ENCODE measurements at regions not wholly inside any gene's neighbourhood (a gene's known extent, or its start where the extent isn't known, plus 50 kb on each side); places are given as distances from the start of the nearest gene placed in this dataset.

- no peak overlapping the region for H2AK5ac ChIP-seq (ENCODE audit: low read depth, low read length)
- H3K27ac ChIP-seq (ENCODE audit: low read depth, low read length) = no peak overlapping the region
- CTCF ChIA-PET (ENCODE audit: partially characterized antibody) = interaction anchor here (0.6 to 1.1 kb wide), 4 partner anchors 9 to 57 kb away, joined by 3 to 4 read pairs (median 3); no protein-coding TSS in a partner anchor
- peaks cover 9 to 10% of the 10 kb centered on the region in 2 experiments for H3K9me3 ChIP-seq (ENCODE audit: insufficient read depth in 2 of 2, low read depth in 1 of 2, low read length in 1 of 2)
- H2AFZ ChIP-seq (ENCODE audit: low read length) = no peak overlapping the region
- no peaks in the 10 kb centered on the region for H3K23me2 ChIP-seq (ENCODE audit: low read depth, low read length)
- no peaks in the 10 kb centered on the region; a peak in 1 of 8 replicates for H3K36me3 ChIP-seq (ENCODE audit: control insufficient read depth in 2 of 4, insufficient read depth in 4 of 4, low read length in 3 of 4)
- no peak overlapping the region for H3K56ac ChIP-seq (replicated peaks; ENCODE audit: insufficient read length, low read depth, low read length)
- no peak overlapping the region for H3K18ac ChIP-seq (ENCODE audit: extremely low read depth, low read length)
- no peak overlapping the region for H3K23ac ChIP-seq (ENCODE audit: insufficient read length)
- peak overlapping the region; percentile 48; the same call in 1 of the 2 replicates for H2BK20ac ChIP-seq (ENCODE audit: low read length)
- no peak overlapping the region for H3K9ac ChIP-seq (replicated peaks in 1 of 4; ENCODE audit: extremely low read depth in 1 of 4, low read depth in 3 of 4, low read length in 3 of 4)
- H4K8ac ChIP-seq (ENCODE audit: extremely low read depth, insufficient read depth, low read length) = no peak overlapping the region
- H3K79me2 ChIP-seq (ENCODE audit: control insufficient read depth in 1 of 2, insufficient read depth in 2 of 2, low read length in 2 of 2) = no peaks in the 10 kb centered on the region
- H2BK5ac ChIP-seq (ENCODE audit: low read depth, low read length) = no peak overlapping the region
- H4K5ac ChIP-seq (ENCODE audit: insufficient read length, low read depth, low read length) = no peak overlapping the region
- WGBS, 2 experiments (ENCODE audit: extremely low coverage in 1 of 2, insufficient coverage in 1 of 2, insufficient read length in 1 of 2, insufficient replicate concordance in 2 of 2, low coverage in 1 of 2, low lambda C conversion rate in 2 of 2, missing lambda C conversion rate in 1 of 2) = 90% methylated on average over 4 of the region's 4 CpGs; no CpG with 5 or more reads in 1 of the 2 experiments
- no peak overlapping the region for H2BK120ac ChIP-seq (replicated peaks; ENCODE audit: low read depth, low read length)
- H2BK15ac ChIP-seq (ENCODE audit: low read length) = peak overlapping the region; percentile 77; the same call in 1 of the 2 replicates
- DNase-seq (ENCODE audit: low read depth in 1 of 2, low spot score in 2 of 2) (no peak), FAIRE-seq (no peak)
- no peak overlapping the region for H3K14ac ChIP-seq (ENCODE audit: insufficient read length)
- H2BK12ac ChIP-seq (ENCODE audit: low read depth, low read length) = peak overlapping the region; percentile 88; the same call in 1 of the 2 replicates
- H4K20me1 ChIP-seq (replicated peaks in 1 of 2; ENCODE audit: control insufficient read depth in 1 of 2, insufficient read depth in 2 of 2, low read length in 2 of 2) = no peaks in the 10 kb centered on the region
- H4K91ac ChIP-seq (replicated peaks; ENCODE audit: insufficient read length, low read length) = no peak overlapping the region
- no peak overlapping the region for H3K4ac ChIP-seq (replicated peaks; ENCODE audit: insufficient read length, low read depth, low read length)
- H3K4me1 ChIP-seq (replicated peaks in 1 of 4; ENCODE audit: control insufficient read depth in 3 of 4, insufficient read depth in 4 of 4, low read length in 3 of 4) = peaks cover 7 to 44% (median 20%) of the 10 kb centered on the region in 4 experiments; a peak in 6 of 7 replicates
- POLR2A ChIA-PET (ENCODE audit: partially characterized antibody) = interaction anchor here (0.7 to 5.7 kb wide), 2 partner anchors 10 to 57 kb away, joined by 3 to 27 read pairs; partner anchors contain the start of gene PRRC2C
- no peaks in the 10 kb centered on the region for H3K79me1 ChIP-seq (ENCODE audit: low read depth, low read length)
- H3K27me3 ChIP-seq (replicated peaks in 1 of 4; ENCODE audit: control insufficient read depth in 3 of 4, extremely low read depth in 1 of 4, insufficient read depth in 3 of 4, low read length in 3 of 4) = no peaks in the 10 kb centered on the region
- H3K4me2 ChIP-seq (ENCODE audit: insufficient read depth in 1 of 2, low read depth in 2 of 2, low read length in 2 of 2) = no peak overlapping the region
- H3K4me3 ChIP-seq (ENCODE audit: extremely low read depth in 1 of 4, insufficient read depth in 2 of 4, low read depth in 3 of 4, low read length in 4 of 4) = no peak overlapping the region
- TF ChIP-seq, protein P1, sequence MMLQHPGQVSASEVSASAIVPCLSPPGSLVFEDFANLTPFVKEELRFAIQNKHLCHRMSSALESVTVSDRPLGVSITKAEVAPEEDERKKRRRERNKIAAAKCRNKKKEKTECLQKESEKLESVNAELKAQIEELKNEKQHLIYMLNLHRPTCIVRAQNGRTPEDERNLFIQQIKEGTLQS (IDR thresholded peaks at IDR 0.05; ENCODE audit: insufficient read depth, low read depth, low read length) = no peak
- TF ChIP-seq KDM4A (IDR thresholded peaks at IDR 0.05; ENCODE audit: low read depth, low read length, severe bottlenecking) (no peak), CEBPB (IDR thresholded peaks at IDR 0.05; ENCODE audit: low read depth, low read length) (no peak), SIN3A (conservative IDR thresholded peaks at IDR 0.05 in 1 of 2, IDR thresholded peaks at IDR 0.05 in 1 of 2; ENCODE audit: low read depth in 1 of 2, low read length in 2 of 2) (no peak), CTBP2 (IDR thresholded peaks at IDR 0.05; ENCODE audit: borderline replicate concordance, insufficient read depth, insufficient read length, low read length) (no peak), ATF2 (IDR thresholded peaks at IDR 0.05; ENCODE audit: low read length) (no peak)
Measured at GRCh38 chr1:171427852-171428471, 57.4 kb upstream of the PRRC2C start.

Data from H1 (cell line).